ENCODE measurements at regions not wholly inside any gene's neighbourhood (a gene's known extent, or its start where the extent isn't known, plus 50 kb on each side); places are given as distances from the start of the nearest gene placed in this dataset.

DNA sequence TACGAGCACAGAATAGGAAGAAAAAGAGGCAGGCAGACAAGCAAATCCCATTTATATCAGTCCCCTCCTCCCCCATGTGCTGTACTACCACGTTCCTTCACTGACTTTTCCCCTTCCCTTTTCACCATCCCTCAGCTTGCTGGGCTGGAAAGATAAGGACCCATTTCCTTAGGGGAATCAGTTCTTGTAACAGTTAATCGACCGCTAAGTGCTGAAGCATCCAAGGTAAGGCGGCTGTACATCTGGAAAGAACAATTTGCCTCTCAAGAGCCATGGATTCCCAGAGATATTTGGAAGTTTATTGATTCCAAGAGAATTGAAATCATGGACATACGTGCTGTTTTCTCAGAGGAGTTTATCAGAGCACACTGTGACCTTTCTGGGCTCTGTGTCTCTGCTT is 1688.0 kb downstream of the STIM2 start:
- DNase-seq (ENCODE audit: low read depth) = no peak
- no peak overlapping the region for H3K4me3 ChIP-seq (ENCODE audit: low read depth, low read length)
- no peak for TF ChIP-seq CTCF (IDR thresholded peaks at IDR 0.05; ENCODE audit: insufficient read depth, low read length)

GRCh38 chr4:28555866-28556265 is 1695.2 kb downstream of the STIM2 start:
- DNase-seq (ENCODE audit: low read depth) = peak; percentile 22
- TF ChIP-seq CTCF (IDR thresholded peaks at IDR 0.05; ENCODE audit: insufficient read depth, low read length) = no peak
- H3K4me3 ChIP-seq (ENCODE audit: low read depth, low read length) = no peak overlapping the region

- peak; percentile 46 for DNase-seq (ENCODE audit: low read depth)
- TF ChIP-seq CTCF (IDR thresholded peaks at IDR 0.05; ENCODE audit: insufficient read depth, low read length) = no peak
Observed at GRCh38 chr4:28557755-28558154, 1697.1 kb downstream of the STIM2 start.

GRCh38 chr4:28558895-28559294 is 1698.3 kb downstream of the STIM2 start:
- H3K4me3 ChIP-seq (ENCODE audit: low read depth, low read length) = no peak overlapping the region
- TF ChIP-seq CTCF (IDR thresholded peaks at IDR 0.05; ENCODE audit: insufficient read depth, low read length) = no peak
- no peak for DNase-seq (ENCODE audit: low read depth)

More at GRCh38 chr4:28557755-28558154, 1697.1 kb downstream of the STIM2 start:
- H3K4me3 ChIP-seq (ENCODE audit: low read depth, low read length) = no peak overlapping the region

- DNase-seq (ENCODE audit: low read depth) = no peak
- TF ChIP-seq CTCF (IDR thresholded peaks at IDR 0.05; ENCODE audit: insufficient read depth, low read length) = no peak
Observed at GRCh38 chr4:28562913-28563312, 1702.3 kb downstream of the STIM2 start.

DNA sequence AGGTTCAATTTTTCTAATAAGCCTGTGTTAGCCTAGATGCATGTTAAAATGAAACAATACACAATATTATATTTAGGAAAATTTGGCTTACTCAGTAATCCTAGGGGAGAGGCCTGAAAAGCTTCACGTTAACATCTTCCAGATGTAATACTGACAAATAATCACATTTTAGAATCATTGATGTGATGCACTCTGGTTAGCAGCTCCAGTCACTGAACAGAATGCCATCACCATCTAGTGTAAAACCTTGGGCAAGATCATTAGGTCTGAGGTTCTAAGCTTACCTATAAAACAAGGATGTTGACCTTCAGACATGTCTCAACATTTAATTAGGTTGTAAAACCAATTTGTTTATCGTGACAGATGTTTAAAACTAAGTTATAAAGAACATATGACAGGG is 1704.8 kb downstream of the STIM2 start:
- peak; percentile 17 for DNase-seq (ENCODE audit: low read depth)
- no peak for TF ChIP-seq CTCF (IDR thresholded peaks at IDR 0.05; ENCODE audit: insufficient read depth, low read length)
- H3K4me3 ChIP-seq (ENCODE audit: low read depth, low read length) = no peak overlapping the region

More at GRCh38 chr4:28562913-28563312, 1702.3 kb downstream of the STIM2 start:
- H3K4me3 ChIP-seq (ENCODE audit: low read depth, low read length) = no peak overlapping the region

GRCh38 chr4:28600958-28601357 is 1740.3 kb downstream of the STIM2 start:
- H3K4me3 ChIP-seq (ENCODE audit: low read depth, low read length) = no peak overlapping the region
- DNase-seq (ENCODE audit: low read depth) = no peak
- TF ChIP-seq CTCF (IDR thresholded peaks at IDR 0.05; ENCODE audit: insufficient read depth, low read length) = no peak

All from fibroblast of the aortic adventitia (primary cell).